ENCODE measurements at regions not wholly inside any gene's neighbourhood (a gene's known extent, or its start where the extent isn't known, plus 50 kb on each side); places are given as distances from the start of the nearest gene placed in this dataset.

DNA sequence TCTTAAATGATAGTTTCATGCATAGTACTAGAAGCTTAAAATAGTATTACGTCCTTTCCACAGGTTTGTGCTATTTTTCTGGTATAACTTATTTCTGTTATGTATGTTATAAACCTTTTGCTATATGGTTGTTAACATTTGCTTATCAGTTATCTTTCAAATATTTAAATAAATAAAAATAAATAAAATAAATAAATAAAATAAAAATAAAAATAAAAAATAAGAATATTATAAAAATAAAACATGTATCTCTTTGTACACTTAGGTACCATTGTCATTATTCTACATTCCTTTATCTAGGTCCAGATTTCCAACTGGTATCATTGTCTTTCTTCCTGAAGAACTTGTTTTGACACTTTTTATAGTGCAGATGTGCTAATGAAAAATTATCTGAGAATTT is 1310.4 kb upstream of the SLC10A2 start:
- TF ChIP-seq, protein P1, sequence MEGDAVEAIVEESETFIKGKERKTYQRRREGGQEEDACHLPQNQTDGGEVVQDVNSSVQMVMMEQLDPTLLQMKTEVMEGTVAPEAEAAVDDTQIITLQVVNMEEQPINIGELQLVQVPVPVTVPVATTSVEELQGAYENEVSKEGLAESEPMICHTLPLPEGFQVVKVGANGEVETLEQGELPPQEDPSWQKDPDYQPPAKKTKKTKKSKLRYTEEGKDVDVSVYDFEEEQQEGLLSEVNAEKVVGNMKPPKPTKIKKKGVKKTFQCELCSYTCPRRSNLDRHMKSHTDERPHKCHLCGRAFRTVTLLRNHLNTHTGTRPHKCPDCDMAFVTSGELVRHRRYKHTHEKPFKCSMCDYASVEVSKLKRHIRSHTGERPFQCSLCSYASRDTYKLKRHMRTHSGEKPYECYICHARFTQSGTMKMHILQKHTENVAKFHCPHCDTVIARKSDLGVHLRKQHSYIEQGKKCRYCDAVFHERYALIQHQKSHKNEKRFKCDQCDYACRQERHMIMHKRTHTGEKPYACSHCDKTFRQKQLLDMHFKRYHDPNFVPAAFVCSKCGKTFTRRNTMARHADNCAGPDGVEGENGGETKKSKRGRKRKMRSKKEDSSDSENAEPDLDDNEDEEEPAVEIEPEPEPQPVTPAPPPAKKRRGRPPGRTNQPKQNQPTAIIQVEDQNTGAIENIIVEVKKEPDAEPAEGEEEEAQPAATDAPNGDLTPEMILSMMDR (conservative IDR thresholded peaks at IDR 0.05; ENCODE audit: low read depth, low read length) = no peak
- no peak for TF ChIP-seq EZH2 (IDR thresholded peaks at IDR 0.05; ENCODE audit: low read length, unreplicated experiment)
